Endothelial cell (in vitro differentiated cells): ENCODE measurements at regions not wholly inside any gene's neighbourhood (a gene's known extent, or its start where the extent isn't known, plus 50 kb on each side); places are given as distances from the start of the nearest gene placed in this dataset.

ENCODE experiments used
- DNase-seq: peaks from one replicate; pipeline ENCODE4 v3.0.0; 2021; ENCODE audit warnings: low spot score
- H3K27ac Mint-ChIP-seq: one replicate; pipeline ENCODE4 v1.8.0; 2021; ENCODE audit warnings: mixed read lengths, inconsistent platforms; ENCODE audit not compliant: unreplicated experiment
- H3K27me3 Mint-ChIP-seq: one replicate; pipeline ENCODE4 v1.8.0; 2021; ENCODE audit warnings: mild to moderate bottlenecking, moderate library complexity, mixed read lengths, inconsistent platforms; ENCODE audit not compliant: unreplicated experiment
- H3K36me3 Mint-ChIP-seq: one replicate; pipeline ENCODE4 v1.8.0; 2021; ENCODE audit warnings: mild to moderate bottlenecking, low read depth, mixed read lengths, inconsistent platforms; ENCODE audit not compliant: unreplicated experiment
- H3K4me1 Mint-ChIP-seq: one replicate; pipeline ENCODE4 v1.8.0; 2021; ENCODE audit warnings: mild to moderate bottlenecking, mixed read lengths, inconsistent platforms; ENCODE audit not compliant: unreplicated experiment
- H3K4me3 Mint-ChIP-seq: one replicate; pipeline ENCODE4 v1.8.0; 2021; ENCODE audit warnings: mild to moderate bottlenecking, mixed read lengths, inconsistent platforms; ENCODE audit not compliant: unreplicated experiment
- H3K9me3 Mint-ChIP-seq: one replicate; pipeline ENCODE4 v1.8.0; 2021; ENCODE audit warnings: mixed read lengths, inconsistent platforms; ENCODE audit not compliant: unreplicated experiment
- CTCF ChIP-seq: fragments of 200-600 bp; sonication (generic); IDR thresholded peaks from one replicate; pipeline ENCODE4 v1.5.0; 2021; ENCODE audit warnings: antibody characterized with exemption; ENCODE audit not compliant: unreplicated experiment

- H3K27ac Mint-ChIP-seq: no peak overlapping the region
- H3K27me3 Mint-ChIP-seq: no peaks in the 10 kb centered on the region
- no peaks in the 10 kb centered on the region for H3K36me3 Mint-ChIP-seq
- TF ChIP-seq CTCF: no peak
- DNase-seq: no peak
- no peak overlapping the region for H3K4me3 Mint-ChIP-seq
- no peaks in the 10 kb centered on the region for H3K9me3 Mint-ChIP-seq
- no peaks in the 10 kb centered on the region for H3K4me1 Mint-ChIP-seq
Measured at GRCh38 chr13:76803831-76804230, 82.4 kb downstream of the KCTD12 start.

GRCh38 chr13:76800943-76801342 is 85.3 kb downstream of the KCTD12 start:
- H3K36me3 Mint-ChIP-seq: no peaks in the 10 kb centered on the region
- H3K4me1 Mint-ChIP-seq: no peaks in the 10 kb centered on the region
- DNase-seq: no peak
- no peaks in the 10 kb centered on the region for H3K27me3 Mint-ChIP-seq
- TF ChIP-seq CTCF: no peak
- H3K4me3 Mint-ChIP-seq: no peak overlapping the region
- no peak overlapping the region for H3K27ac Mint-ChIP-seq
- H3K9me3 Mint-ChIP-seq: no peaks in the 10 kb centered on the region

GRCh38 chr13:76799696-76800095 is 86.5 kb downstream of the KCTD12 start:
- Mint-ChIP-seq H3K4me3 (no peak overlapping the region), H3K27ac (no peak overlapping the region)

GRCh38 chr13:76798037-76798436 is 88.2 kb downstream of the KCTD12 start:
- no peaks in the 10 kb centered on the region for H3K9me3 Mint-ChIP-seq
- no peak for DNase-seq
- H3K4me1 Mint-ChIP-seq: no peaks in the 10 kb centered on the region
- H3K27me3 Mint-ChIP-seq: no peaks in the 10 kb centered on the region
- H3K4me3 Mint-ChIP-seq: no peak overlapping the region
- H3K36me3 Mint-ChIP-seq: no peaks in the 10 kb centered on the region
- TF ChIP-seq CTCF: no peak
- H3K27ac Mint-ChIP-seq: no peak overlapping the region

More at GRCh38 chr13:76799696-76800095, 86.5 kb downstream of the KCTD12 start:
- Mint-ChIP-seq H3K4me1 (no peaks in the 10 kb centered on the region), H3K27me3 (no peaks in the 10 kb centered on the region), H3K36me3 (no peaks in the 10 kb centered on the region), H3K9me3 (no peaks in the 10 kb centered on the region)
- DNase-seq: no peak
- TF ChIP-seq CTCF: no peak

- no peak for TF ChIP-seq CTCF
- Mint-ChIP-seq H3K27me3 (no peaks in the 10 kb centered on the region), H3K4me3 (no peak overlapping the region), H3K36me3 (no peaks in the 10 kb centered on the region), H3K9me3 (no peaks in the 10 kb centered on the region), H3K27ac (no peak overlapping the region), H3K4me1 (no peaks in the 10 kb centered on the region)
- DNase-seq: no peak
Measured at GRCh38 chr13:76797361-76797760, 88.8 kb downstream of the KCTD12 start.
